HCT116 (cell line): ENCODE measurements at regions not wholly inside any gene's neighbourhood (a gene's known extent, or its start where the extent isn't known, plus 50 kb on each side); places are given as distances from the start of the nearest gene placed in this dataset.

ENCODE experiments used
- ATAC-seq: fragments of 200-7000 bp; cut with Tn5 transposase; 2 replicates; pipeline ENCODE4 v1.9.1; 2020; ENCODE audit warnings: mild to moderate bottlenecking, moderate library complexity
- BruUV-seq: library from RNA; stranded (reverse); fragments of 400-500 nt; replicated peaks from 2 replicates; lab custom pipeline; 2021; lab: Mats Ljungman, UMichigan
- CTCF ChIA-PET: fragments of 300-600 bp; sonication (Branson Sonifier 250); formaldehyde crosslinking; loops from one replicate; lab custom pipeline; 2021; ENCODE audit warnings: antibody characterized with exemption; lab: Charles Lee
- POLR2A ChIA-PET: fragments of 300-600, 350-600 bp; sonication (Branson Sonifier 250); formaldehyde crosslinking; loops from one replicate; lab custom pipeline; 2021; ENCODE audit warnings: antibody characterized with exemption; lab: Charles Lee
- RAD21 ChIA-PET, 2 experiments: fragments of 300-600 bp; sonication (Branson Sonifier 250); formaldehyde crosslinking; loops; one replicate each; lab custom pipeline; 2023; ENCODE audit warnings: low total read pairs in 2 of 2; ENCODE audit not compliant: uncharacterized antibody in 2 of 2, unreplicated experiment in 2 of 2, low non-redundant PET in 1 of 2; lab: Charles Lee
- DNase-seq: peaks from one replicate; pipeline ENCODE4 v3.0.0-alpha.2; 2010; ENCODE audit warnings: low read depth, low spot score
- H2AFZ ChIP-seq: fragments of 200-600 bp; shearing (Covaris generic), sonication (generic); 2 replicates; pipeline ENCODE4 v1.6.1; 2017; ENCODE audit warnings: low read depth, mixed run types, mixed read lengths, antibody characterized with exemption, low read length; ENCODE audit not compliant: poor library complexity, severe bottlenecking
- H3K27ac ChIP-seq: 2 replicates; pipeline ENCODE4 v1.5.1; 2012; ENCODE audit warnings: low read depth, low read length
- H3K27me3 ChIP-seq: fragments of 200-600 bp; sonication (generic); 2 replicates; pipeline ENCODE4 v1.6.1; 2016; ENCODE audit warnings: mixed run types, low read length, mixed read lengths; ENCODE audit not compliant: insufficient read depth
- H3K36me3 ChIP-seq, 2 experiments: fragments of 200-500 bp in 1 of 2; fragments of 200-600 bp in 1 of 2; sonication (Bioruptor generic) in 1 of 2; sonication (generic) in 1 of 2; 2 replicates each; pipeline versions ENCODE4 v1.5.1 to v1.6.1; 2014 to 2016; ENCODE audit warnings: low read length in 2 of 2, inconsistent platforms in 1 of 2, mixed read lengths in 1 of 2, mixed run types in 1 of 2; ENCODE audit not compliant: insufficient read depth in 2 of 2, control insufficient read depth in 1 of 2
- H3K4me1 ChIP-seq, 2 experiments: fragments of 200-600 bp in 1 of 2; sonication (generic) in 1 of 2; 2 replicates each; pipeline versions ENCODE4 v1.5.1 to v1.6.1; 2012 to 2017; ENCODE audit warnings: low read length in 2 of 2, inconsistent platforms in 1 of 2, mild to moderate bottlenecking in 1 of 2, mixed read lengths in 1 of 2, mixed run types in 1 of 2, moderate library complexity in 1 of 2; ENCODE audit not compliant: insufficient read depth in 2 of 2, control insufficient read depth in 1 of 2
- H3K4me2 ChIP-seq: fragments of 200-600 bp; sonication (generic); 2 replicates; pipeline ENCODE4 v1.6.1; 2017; ENCODE audit warnings: mixed run types, low read length, mixed read lengths
- H3K4me3 ChIP-seq, 2 experiments: fragments of 200-600 bp in 1 of 2; sonication (generic) in 1 of 2; replicated peaks in 1 of 2; 2 replicates each; pipeline ENCODE4 v1.5.1; 2011 to 2016; ENCODE audit warnings: low read length in 2 of 2, control low read depth in 1 of 2, low read depth in 1 of 2, mild to moderate bottlenecking in 1 of 2, mixed read lengths in 1 of 2, mixed run types in 1 of 2
- H3K79me2 ChIP-seq: fragments of 200-600 bp; sonication (generic); 2 replicates; pipeline ENCODE4 v1.6.1; 2017; ENCODE audit warnings: mild to moderate bottlenecking, mixed run types, low read length, moderate library complexity, mixed read lengths; ENCODE audit not compliant: insufficient read depth
- H3K9ac ChIP-seq: fragments of 200-600 bp; sonication (generic); 2 replicates; pipeline ENCODE4 v1.6.1; 2016; ENCODE audit warnings: low read length, mixed read lengths
- H3K9me2 ChIP-seq: fragments of 200-600 bp; sonication (generic), shearing (Covaris generic); 2 replicates; pipeline ENCODE4 v1.6.1; 2017; ENCODE audit warnings: mixed run types, mild to moderate bottlenecking, moderate library complexity; ENCODE audit not compliant: insufficient read depth
- H3K9me3 ChIP-seq, 2 experiments: fragments of 200-500 bp in 1 of 2; fragments of 200-600 bp in 1 of 2; sonication (Bioruptor generic) in 1 of 2; sonication (generic) in 1 of 2; 2 replicates each; pipeline ENCODE4 v1.6.1; 2014 to 2017; ENCODE audit warnings: low read length in 2 of 2, mixed read lengths in 2 of 2, inconsistent platforms in 1 of 2, low read depth in 1 of 2, mild to moderate bottlenecking in 1 of 2, mixed run types in 1 of 2, moderate library complexity in 1 of 2; ENCODE audit not compliant: control insufficient read depth in 1 of 2, insufficient read depth in 1 of 2
- H4K20me1 ChIP-seq: fragments of 200-600 bp; sonication (generic), shearing (Covaris generic); 2 replicates; pipeline ENCODE4 v1.6.1; 2017; ENCODE audit warnings: mixed run types, mild to moderate bottlenecking, moderate library complexity; ENCODE audit not compliant: insufficient read depth
- CBX3 ChIP-seq: IDR thresholded peaks from 2 replicates; pipeline ENCODE4 v1.6.1; 2012; ENCODE audit warnings: low read depth
- EGR1 ChIP-seq: IDR thresholded peaks from 2 replicates; pipeline ENCODE4 v1.6.1; 2012; ENCODE audit warnings: low read depth
- EZH2 ChIP-seq: fragments of 200-600 bp; sonication (generic); IDR thresholded peaks from 2 replicates; pipeline ENCODE4 v1.6.1; 2017; ENCODE audit warnings: antibody characterized with exemption, mixed run types
- EZH2phosphoT487 ChIP-seq: fragments of 200-600 bp; IDR thresholded peaks from 2 replicates; pipeline ENCODE4 v1.6.1; 2018; ENCODE audit warnings: antibody characterized with exemption, borderline replicate concordance
- FOSL1 ChIP-seq: IDR thresholded peaks from 2 replicates; pipeline ENCODE4 v1.6.1; 2012; ENCODE audit warnings: low read depth
- MAX ChIP-seq: IDR thresholded peaks from 2 replicates; pipeline ENCODE4 v1.6.1; 2012
- POLR2AphosphoS5 ChIP-seq: IDR thresholded peaks from 2 replicates; pipeline ENCODE4 v1.6.1; 2011; ENCODE audit warnings: mild to moderate bottlenecking, low read depth, low read length, moderate library complexity
- RAD21 ChIP-seq: IDR thresholded peaks from 2 replicates; pipeline ENCODE4 v1.6.1; 2012; ENCODE audit warnings: low read depth, mild to moderate bottlenecking
- REST ChIP-seq: IDR thresholded peaks from 2 replicates; pipeline ENCODE4 v1.6.1; 2012; ENCODE audit warnings: low read depth
- SIN3A ChIP-seq: IDR thresholded peaks from 2 replicates; pipeline ENCODE4 v1.6.1; 2012; ENCODE audit warnings: low read depth
- SP1 ChIP-seq: IDR thresholded peaks from 2 replicates; pipeline ENCODE4 v1.6.1; 2012; ENCODE audit warnings: low read depth
- TCF7L2 ChIP-seq: IDR thresholded peaks from 2 replicates; pipeline ENCODE4 v1.7.0; 2011; ENCODE audit warnings: borderline replicate concordance, inconsistent platforms; ENCODE audit not compliant: insufficient read depth, insufficient read length; ENCODE audit errors: extremely low read depth
- YY1 ChIP-seq: IDR thresholded peaks from 2 replicates; pipeline ENCODE4 v1.6.1; 2011; ENCODE audit warnings: low read length, low read depth, moderate library complexity, mild to moderate bottlenecking; ENCODE audit not compliant: insufficient replicate concordance; ENCODE audit errors: extremely low read depth
- ZFX ChIP-seq: fragments of 450-650 bp; IDR thresholded peaks from 2 replicates; pipeline ENCODE4 v1.6.1; 2017
- ZNF274 ChIP-seq: fragments of 200-500 bp; sonication (Bioruptor generic); IDR thresholded peaks from 2 replicates; pipeline ENCODE4 v1.6.1; 2014; ENCODE audit warnings: mild to moderate bottlenecking, low read depth, low read length, inconsistent platforms
- intact Hi-C: fragments of 100-400 bp; cut with micrococcal nuclease; formaldehyde crosslinking; loops from 2 replicates; pipeline ENCODE4 v1.10.0; 2022
- TF ChIP-seq, protein P1 (sequence below), 3 experiments: fragments of 200-600 bp in 1 of 3; sonication (generic) in 1 of 3; IDR thresholded peaks in 2 of 3; conservative IDR thresholded peaks in 1 of 3; 2 replicates each; pipeline ENCODE4 v1.5.1; 2012 to 2017; ENCODE audit warnings: low read depth in 2 of 3, low read length in 2 of 3, antibody characterized with exemption in 1 of 3, borderline replicate concordance in 1 of 3, control low read depth in 1 of 3, mild to moderate bottlenecking in 1 of 3, mixed read lengths in 1 of 3, mixed run types in 1 of 3, moderate library complexity in 1 of 3; ENCODE audit not compliant: insufficient read depth in 1 of 3

GRCh38 chr18:24897461-24897860, 437.0 kb downstream of the HRH4 start:
- TF ChIP-seq SP1 (no peak), RAD21 (no peak), EZH2 (no peak), CBX3 (no peak), MAX (no peak), TCF7L2 (no peak), EZH2phosphoT487 (no peak), SIN3A (no peak), ZFX (no peak), POLR2AphosphoS5 (no peak), EGR1 (no peak), REST (no peak), ZNF274 (no peak), FOSL1 (no peak), YY1 (no peak)
- TF ChIP-seq, protein P1, sequence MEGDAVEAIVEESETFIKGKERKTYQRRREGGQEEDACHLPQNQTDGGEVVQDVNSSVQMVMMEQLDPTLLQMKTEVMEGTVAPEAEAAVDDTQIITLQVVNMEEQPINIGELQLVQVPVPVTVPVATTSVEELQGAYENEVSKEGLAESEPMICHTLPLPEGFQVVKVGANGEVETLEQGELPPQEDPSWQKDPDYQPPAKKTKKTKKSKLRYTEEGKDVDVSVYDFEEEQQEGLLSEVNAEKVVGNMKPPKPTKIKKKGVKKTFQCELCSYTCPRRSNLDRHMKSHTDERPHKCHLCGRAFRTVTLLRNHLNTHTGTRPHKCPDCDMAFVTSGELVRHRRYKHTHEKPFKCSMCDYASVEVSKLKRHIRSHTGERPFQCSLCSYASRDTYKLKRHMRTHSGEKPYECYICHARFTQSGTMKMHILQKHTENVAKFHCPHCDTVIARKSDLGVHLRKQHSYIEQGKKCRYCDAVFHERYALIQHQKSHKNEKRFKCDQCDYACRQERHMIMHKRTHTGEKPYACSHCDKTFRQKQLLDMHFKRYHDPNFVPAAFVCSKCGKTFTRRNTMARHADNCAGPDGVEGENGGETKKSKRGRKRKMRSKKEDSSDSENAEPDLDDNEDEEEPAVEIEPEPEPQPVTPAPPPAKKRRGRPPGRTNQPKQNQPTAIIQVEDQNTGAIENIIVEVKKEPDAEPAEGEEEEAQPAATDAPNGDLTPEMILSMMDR (IDR thresholded peaks at IDR 0.05 in 2 of 3, conservative IDR thresholded peaks at IDR 0.05 in 1 of 3; ENCODE audit: borderline replicate concordance in 1 of 3, insufficient read depth in 1 of 3, low read depth in 2 of 3, low read length in 2 of 3): no peak
- Histone ChIP-seq H3K79me2 (no peaks in the 10 kb centered on the region), H3K9me3 (no peaks in the 10 kb centered on the region), H3K36me3 (no peaks in the 10 kb centered on the region), H3K4me2 (no peak overlapping the region), H3K4me1 (no peaks in the 10 kb centered on the region), H3K9me2 (no peaks in the 10 kb centered on the region), H3K4me3 (no peak overlapping the region), H3K9ac (no peak overlapping the region), H3K27ac (no peak overlapping the region), H3K27me3 (0 out of 2 replicates have a peak, but pooled peaks cover 5% of the 10 kb centered on the region), H4K20me1 (no peaks in the 10 kb centered on the region), H2AFZ (no peak overlapping the region)
- ChIA-PET CTCF (no interaction called here), POLR2A (no interaction called here), RAD21 (no interaction called here)
- BruUV-seq: no TSS peak
- no peak for DNase-seq
- no peak for ATAC-seq
- intact Hi-C loops: no loop called here
